MM.1S (cell line): ENCODE measurements at regions not wholly inside any gene's neighbourhood (a gene's known extent, or its start where the extent isn't known, plus 50 kb on each side); places are given as distances from the start of the nearest gene placed in this dataset.

Experiments used
- DNase-seq: peaks from one replicate; pipeline ENCODE4 v3.0.0-alpha.2; 2015
- H2AFZ ChIP-seq: fragments of 300-600 bp; sonication (generic); 2 replicates; pipeline ENCODE4 v1.6.0; 2016; ENCODE audit warnings: antibody characterized with exemption, low read length
- H3F3A ChIP-seq: fragments of 300-600 bp; sonication (generic); 2 replicates; pipeline ENCODE4 v1.6.1; 2016; ENCODE audit warnings: mild to moderate bottlenecking, antibody characterized with exemption, low read length, moderate library complexity, mixed read lengths; ENCODE audit not compliant: insufficient read depth
- H3K27ac ChIP-seq: fragments of 300-600 bp; sonication (generic); 2 replicates; pipeline ENCODE4 v1.5.1; 2016; ENCODE audit warnings: mild to moderate bottlenecking, low read length
- H3K27me3 ChIP-seq: fragments of 300-600 bp; sonication (generic); replicated peaks from 2 replicates; pipeline ENCODE4 v1.6.0; 2016; ENCODE audit warnings: low read length; ENCODE audit not compliant: insufficient read depth
- H3K36me3 ChIP-seq: fragments of 300-600 bp; sonication (generic); replicated peaks from 2 replicates; pipeline ENCODE4 v1.6.1; 2016; ENCODE audit warnings: mild to moderate bottlenecking, low read length, mixed read lengths; ENCODE audit not compliant: insufficient read depth
- H3K4me1 ChIP-seq: fragments of 300-600 bp; sonication (generic); 2 replicates; pipeline ENCODE4 v1.6.1; 2016; ENCODE audit warnings: low read length, mixed read lengths
- H3K4me2 ChIP-seq: fragments of 300-600 bp; sonication (generic); 2 replicates; pipeline ENCODE4 v1.6.0; 2016; ENCODE audit warnings: low read depth, low read length
- H3K4me3 ChIP-seq: fragments of 300-600 bp; sonication (generic); 2 replicates; pipeline ENCODE4 v1.5.1; 2016; ENCODE audit warnings: low read length, mixed read lengths
- H3K79me2 ChIP-seq: fragments of 300-600 bp; sonication (generic); 2 replicates; pipeline ENCODE4 v1.6.1; 2016; ENCODE audit warnings: mixed run types, low read length, mixed read lengths
- H3K9ac ChIP-seq: fragments of 300-600 bp; sonication (generic); 2 replicates; pipeline ENCODE4 v1.6.1; 2016; ENCODE audit warnings: low read length, mixed read lengths
- H3K9me2 ChIP-seq: fragments of 300-600 bp; sonication (generic); replicated peaks from 2 replicates; pipeline ENCODE4 v1.6.1; 2016; ENCODE audit warnings: mild to moderate bottlenecking, low read length, mixed read lengths; ENCODE audit not compliant: insufficient read depth
- H3K9me3 ChIP-seq: fragments of 300-600 bp; sonication (generic); replicated peaks from 2 replicates; pipeline ENCODE4 v1.6.1; 2016; ENCODE audit warnings: mild to moderate bottlenecking, low read length, mixed read lengths; ENCODE audit not compliant: insufficient read depth
- H4K20me1 ChIP-seq: fragments of 300-600 bp; sonication (generic); 2 replicates; pipeline ENCODE4 v1.6.1; 2016; ENCODE audit warnings: mild to moderate bottlenecking, low read length, moderate library complexity, mixed read lengths; ENCODE audit not compliant: insufficient read depth
- CTCF ChIP-seq: fragments of 300-600 bp; sonication (generic); IDR thresholded peaks from 2 replicates; pipeline ENCODE4 v1.5.1; 2016; ENCODE audit warnings: antibody characterized with exemption, low read length, mixed read lengths
- EZH2 ChIP-seq: fragments of 300-600 bp; sonication (generic); optimal IDR thresholded peaks from 2 replicates; pipeline ENCODE3; 2017; ENCODE audit warnings: low read depth, mild to moderate bottlenecking, antibody characterized with exemption, low read length, mixed read lengths
- EZH2phosphoT487 ChIP-seq: fragments of 300-600 bp; sonication (generic); IDR thresholded peaks from 2 replicates; pipeline ENCODE4 v1.6.1; 2018; ENCODE audit warnings: antibody characterized with exemption, low read length

GRCh38 chr5:119864286-119864685, 234.9 kb downstream of the FAM170A start:
- Histone ChIP-seq H3K9me3 (no peaks in the 10 kb centered on the region), H3K4me3 (no peak overlapping the region), H3F3A (no peaks in the 10 kb centered on the region), H2AFZ (no peak overlapping the region), H3K4me2 (no peak overlapping the region), H3K4me1 (no peaks in the 10 kb centered on the region), H4K20me1 (no peaks in the 10 kb centered on the region), H3K79me2 (no peaks in the 10 kb centered on the region), H3K27ac (no peak overlapping the region), H3K9ac (no peak overlapping the region), H3K36me3 (no peaks in the 10 kb centered on the region), H3K27me3 (no peaks in the 10 kb centered on the region), H3K9me2 (no peaks in the 10 kb centered on the region)
- TF ChIP-seq EZH2 (no peak), EZH2phosphoT487 (no peak), CTCF (no peak)
- DNase-seq: no peak

- H3K27ac ChIP-seq: no peak overlapping the region
- H3F3A ChIP-seq: no peaks in the 10 kb centered on the region
- no peaks in the 10 kb centered on the region for H3K9me3 ChIP-seq
- no peaks in the 10 kb centered on the region for H3K4me1 ChIP-seq
- no peak overlapping the region for H3K9ac ChIP-seq
- H3K79me2 ChIP-seq: no peaks in the 10 kb centered on the region
- no peaks in the 10 kb centered on the region for H3K36me3 ChIP-seq
- H2AFZ ChIP-seq: no peak overlapping the region
- no peak for TF ChIP-seq EZH2
- no peak for TF ChIP-seq EZH2phosphoT487
- no peak for TF ChIP-seq CTCF
- no peaks in the 10 kb centered on the region for H4K20me1 ChIP-seq
- DNase-seq: no peak
- no peak overlapping the region for H3K4me2 ChIP-seq
- no peaks in the 10 kb centered on the region for H3K9me2 ChIP-seq
- no peak overlapping the region for H3K4me3 ChIP-seq
- H3K27me3 ChIP-seq: no peaks in the 10 kb centered on the region
Observed at GRCh38 chr5:119873611-119874010, 244.3 kb downstream of the FAM170A start.

- H3K9me3 ChIP-seq: no peaks in the 10 kb centered on the region
- H3K27ac ChIP-seq: no peak overlapping the region
- no peaks in the 10 kb centered on the region for H3K27me3 ChIP-seq
- no peaks in the 10 kb centered on the region for H3F3A ChIP-seq
- no peak for DNase-seq
- no peaks in the 10 kb centered on the region for H3K9me2 ChIP-seq
- H4K20me1 ChIP-seq: no peaks in the 10 kb centered on the region
- no peaks in the 10 kb centered on the region for H3K79me2 ChIP-seq
- no peak overlapping the region for H3K4me3 ChIP-seq
- no peak overlapping the region for H3K4me2 ChIP-seq
- H3K36me3 ChIP-seq: no peaks in the 10 kb centered on the region
- H3K4me1 ChIP-seq: no peaks in the 10 kb centered on the region
- no peak overlapping the region for H2AFZ ChIP-seq
- no peak overlapping the region for H3K9ac ChIP-seq
- no peak for TF ChIP-seq CTCF
- no peak for TF ChIP-seq EZH2
- no peak for TF ChIP-seq EZH2phosphoT487
Observed at GRCh38 chr5:119876522-119876921, 247.2 kb downstream of the FAM170A start.
